CD14-positive monocyte (primary cell): ENCODE measurements at regions not wholly inside any gene's neighbourhood (a gene's known extent, or its start where the extent isn't known, plus 50 kb on each side); places are given as distances from the start of the nearest gene placed in this dataset.

Experiments used
- DNase-seq, 3 donors: peaks; one replicate each; pipeline ENCODE4 v3.0.0-alpha.2; 2011 to 2022
- H2AFZ ChIP-seq: 2 replicates; pipeline ENCODE4 v1.6.0; 2012; ENCODE audit warnings: mild to moderate bottlenecking, low read depth, low read length, inconsistent platforms; ENCODE audit not compliant: insufficient read depth, poor library complexity, severe bottlenecking
- H3K27ac ChIP-seq, 2 donors: 1 replicate in 1 of 2; 2 replicates in 1 of 2; pipeline ENCODE4 v1.5.1; 2012 to 2013; ENCODE audit warnings: low read length in 2 of 2, control low read depth in 1 of 2, inconsistent platforms in 1 of 2, low read depth in 1 of 2, mild to moderate bottlenecking in 1 of 2
- H3K27me3 ChIP-seq, 2 donors: one replicate each; pipeline versions ENCODE4 v1.6.0 to v1.6.1; 2011 to 2013; ENCODE audit warnings: low read length in 2 of 2; ENCODE audit not compliant: control insufficient read depth in 2 of 2, insufficient read depth in 2 of 2
- H3K36me3 ChIP-seq, 2 donors: replicated peaks in 1 of 2; 1 replicate in 1 of 2; 2 replicates in 1 of 2; pipeline versions ENCODE4 v1.5.1 to v1.6.1; 2012 to 2013; ENCODE audit warnings: low read length in 2 of 2, control low read depth in 1 of 2, inconsistent platforms in 1 of 2, mild to moderate bottlenecking in 1 of 2; ENCODE audit not compliant: insufficient read depth in 2 of 2, control insufficient read depth in 1 of 2
- H3K4me1 ChIP-seq, 2 donors: 1 replicate in 1 of 2; 2 replicates in 1 of 2; pipeline versions ENCODE4 v1.5.1 to v1.6.1; 2012 to 2013; ENCODE audit warnings: low read length in 2 of 2, control low read depth in 1 of 2, inconsistent platforms in 1 of 2, mild to moderate bottlenecking in 1 of 2, moderate library complexity in 1 of 2; ENCODE audit not compliant: insufficient read depth in 2 of 2, control insufficient read depth in 1 of 2
- H3K4me2 ChIP-seq: replicated peaks from 2 replicates; pipeline ENCODE3; 2012; ENCODE audit warnings: low read length, moderate library complexity, mild to moderate bottlenecking; ENCODE audit not compliant: poor library complexity, severe bottlenecking; ENCODE audit errors: extremely low read depth
- H3K4me3 ChIP-seq, 3 experiments: fragments of 200-600 bp in 1 of 3; sonication (generic) in 1 of 3; replicated peaks in 1 of 3; 1 replicate in 2 of 3; 2 replicates in 1 of 3; pipeline ENCODE4 v1.5.1; 2011 to 2013; ENCODE audit warnings: low read length in 3 of 3, mild to moderate bottlenecking in 3 of 3, control low read depth in 2 of 3, low read depth in 2 of 3, inconsistent platforms in 1 of 3, moderate library complexity in 1 of 3
- H3K79me2 ChIP-seq: 2 replicates; pipeline ENCODE4 v1.6.0; 2012; ENCODE audit warnings: mild to moderate bottlenecking, control low read depth, inconsistent platforms, low read length, moderate library complexity; ENCODE audit not compliant: insufficient read depth
- H3K9ac ChIP-seq: 2 replicates; pipeline ENCODE4 v1.6.0; 2017; ENCODE audit warnings: low read length, mild to moderate bottlenecking; ENCODE audit not compliant: insufficient read depth, poor library complexity, severe bottlenecking
- H3K9me3 ChIP-seq, 2 donors: replicated peaks in 1 of 2; 1 replicate in 1 of 2; 2 replicates in 1 of 2; pipeline versions ENCODE4 v1.5.1 to v1.6.1; 2012 to 2013; ENCODE audit warnings: low read length in 2 of 2, control low read depth in 1 of 2; ENCODE audit not compliant: control insufficient read depth in 1 of 2, insufficient read depth in 1 of 2
- H4K20me1 ChIP-seq: 2 replicates; pipeline ENCODE4 v1.6.0; 2012; ENCODE audit warnings: mild to moderate bottlenecking, low read length, control low read depth, moderate library complexity; ENCODE audit not compliant: insufficient read depth
- H3K27ac Mint-ChIP-seq, 7 donors: one replicate each; pipeline ENCODE4 v1.8.0; 2020; ENCODE audit warnings: mild to moderate bottlenecking in 7 of 7, mixed read lengths in 7 of 7, moderate library complexity in 6 of 7, inconsistent platforms in 2 of 7
- H3K27me3 Mint-ChIP-seq, 3 donors: one replicate each; pipeline ENCODE4 v1.8.0; 2021 to 2022; ENCODE audit warnings: low read depth in 3 of 3, mild to moderate bottlenecking in 3 of 3, mixed read lengths in 3 of 3, moderate library complexity in 3 of 3, inconsistent platforms in 1 of 3
- H3K36me3 Mint-ChIP-seq, 2 donors: one replicate each; pipeline ENCODE4 v1.8.0; 2020; ENCODE audit warnings: mixed read lengths in 2 of 2, inconsistent platforms in 1 of 2, mild to moderate bottlenecking in 1 of 2
- H3K4me1 Mint-ChIP-seq: one replicate; pipeline ENCODE4 v1.8.0; 2020; ENCODE audit warnings: mild to moderate bottlenecking, mixed read lengths
- H3K4me3 Mint-ChIP-seq, 2 donors: one replicate each; pipeline ENCODE4 v1.8.0; 2020; ENCODE audit warnings: mild to moderate bottlenecking in 2 of 2, mixed read lengths in 2 of 2, moderate library complexity in 1 of 2
- H3K9me3 Mint-ChIP-seq, 7 donors: one replicate each; pipeline ENCODE4 v1.8.0; 2020 to 2022; ENCODE audit warnings: mixed read lengths in 7 of 7, mild to moderate bottlenecking in 6 of 7, moderate library complexity in 6 of 7, inconsistent platforms in 2 of 7
- WGBS: methylation state at CpG from one replicate; pipeline ENCODE4 v1.1.5; 2013; ENCODE audit warnings: missing lambda C conversion rate; ENCODE audit not compliant: insufficient coverage; 5-methylcytosine and 5-hydroxymethylcytosine counted together
- intact Hi-C, 2 donors: fragments of 100-400 bp; cut with micrococcal nuclease; formaldehyde crosslinking; loops; one replicate each; pipeline versions ENCODE4 v1.15.0 to v1.15.1; 2023
- TF ChIP-seq, protein P1 (sequence below): fragments of 200-600 bp; IDR thresholded peaks from one replicate; pipeline ENCODE4 v1.8.0; 2022; ENCODE audit warnings: antibody characterized with exemption, mild to moderate bottlenecking

DNA sequence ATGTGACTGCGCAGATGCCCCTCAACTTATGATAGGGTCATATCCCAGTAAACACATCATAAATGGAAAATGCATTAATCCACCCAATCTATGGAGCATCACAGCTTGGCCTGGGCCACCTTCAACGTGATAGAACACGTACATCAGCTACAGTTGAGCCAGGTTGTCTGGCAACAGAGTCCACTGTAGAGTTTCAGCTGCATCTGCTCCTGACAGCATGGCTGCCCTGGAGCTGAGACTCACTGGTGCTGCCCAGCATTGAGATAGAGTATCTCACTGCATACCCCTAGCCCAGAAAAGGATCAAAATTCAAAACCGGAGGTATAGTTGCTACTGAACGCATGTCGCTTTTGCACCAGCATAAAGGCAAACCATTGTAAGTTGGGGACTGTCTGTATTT, 437.7 kb upstream of the MKI67 start:
- Mint-ChIP-seq H3K27me3 (peaks cover 2 to 5% (median 3%) of the 10 kb centered on the region in 3 donors), H3K9me3 (peaks cover 0 to 4% (median 2%) of the 10 kb centered on the region in 7 donors), H3K4me3 (no peak overlapping the region), H3K4me1 (no peaks in the 10 kb centered on the region), H3K36me3 (no peaks in the 10 kb centered on the region), H3K27ac (no peak overlapping the region)
- Histone ChIP-seq H3K27ac (no peak overlapping the region), H3K79me2 (no peaks in the 10 kb centered on the region), H3K4me2 (no peak overlapping the region), H3K4me1 (no peaks in the 10 kb centered on the region), H4K20me1 (no peaks in the 10 kb centered on the region), H3K9ac (no peak overlapping the region), H3K9me3 (peaks cover 0 to 6% of the 10 kb centered on the region in 2 donors), H3K27me3 (no peaks in the 10 kb centered on the region), H3K4me3 (no peak overlapping the region), H2AFZ (no peak overlapping the region), H3K36me3 (no peaks in the 10 kb centered on the region)
- 96% methylated on average over 6 of the region's 6 CpGs for WGBS
- no peak for DNase-seq
- TF ChIP-seq, protein P1, sequence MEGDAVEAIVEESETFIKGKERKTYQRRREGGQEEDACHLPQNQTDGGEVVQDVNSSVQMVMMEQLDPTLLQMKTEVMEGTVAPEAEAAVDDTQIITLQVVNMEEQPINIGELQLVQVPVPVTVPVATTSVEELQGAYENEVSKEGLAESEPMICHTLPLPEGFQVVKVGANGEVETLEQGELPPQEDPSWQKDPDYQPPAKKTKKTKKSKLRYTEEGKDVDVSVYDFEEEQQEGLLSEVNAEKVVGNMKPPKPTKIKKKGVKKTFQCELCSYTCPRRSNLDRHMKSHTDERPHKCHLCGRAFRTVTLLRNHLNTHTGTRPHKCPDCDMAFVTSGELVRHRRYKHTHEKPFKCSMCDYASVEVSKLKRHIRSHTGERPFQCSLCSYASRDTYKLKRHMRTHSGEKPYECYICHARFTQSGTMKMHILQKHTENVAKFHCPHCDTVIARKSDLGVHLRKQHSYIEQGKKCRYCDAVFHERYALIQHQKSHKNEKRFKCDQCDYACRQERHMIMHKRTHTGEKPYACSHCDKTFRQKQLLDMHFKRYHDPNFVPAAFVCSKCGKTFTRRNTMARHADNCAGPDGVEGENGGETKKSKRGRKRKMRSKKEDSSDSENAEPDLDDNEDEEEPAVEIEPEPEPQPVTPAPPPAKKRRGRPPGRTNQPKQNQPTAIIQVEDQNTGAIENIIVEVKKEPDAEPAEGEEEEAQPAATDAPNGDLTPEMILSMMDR: no peak
- intact Hi-C loops: no loop called here

DNA sequence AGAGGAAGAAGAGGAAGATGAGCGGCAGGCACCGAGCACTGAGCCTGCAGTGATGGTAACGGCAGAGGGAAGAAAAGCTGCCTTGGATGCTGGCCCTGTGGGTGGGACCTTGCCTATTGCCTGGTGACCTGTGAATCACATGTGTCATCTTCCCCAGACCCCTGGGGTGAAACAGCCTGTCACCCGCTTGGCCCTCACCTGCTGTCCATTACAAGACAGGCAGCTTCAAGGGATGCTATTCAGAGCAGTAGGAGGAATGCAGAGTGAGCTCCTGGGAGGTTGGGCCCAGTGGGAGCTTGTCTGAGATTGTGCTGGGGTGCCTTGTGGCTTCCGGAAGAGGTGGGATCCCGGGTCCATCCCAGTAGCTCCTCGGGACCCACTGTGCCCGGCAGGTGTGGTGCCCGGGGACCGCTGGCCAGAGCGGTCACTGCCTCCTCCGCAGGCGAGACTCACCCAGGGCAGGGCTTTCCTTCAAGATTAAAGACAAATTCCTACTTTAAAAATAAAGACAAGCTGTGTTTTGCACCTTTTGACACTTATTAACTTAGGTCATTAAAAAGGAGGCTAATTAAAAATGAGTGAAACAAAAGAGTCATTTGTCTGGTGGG, 440.2 kb upstream of the MKI67 start:
- H3K4me1 Mint-ChIP-seq: no peaks in the 10 kb centered on the region
- H3K27ac Mint-ChIP-seq: no peak overlapping the region
- WGBS: 67% methylated on average over 3 of the region's 13 CpGs
- H3K4me2 ChIP-seq: no peak overlapping the region
- H4K20me1 ChIP-seq: no peaks in the 10 kb centered on the region
- no peaks in the 10 kb centered on the region for H3K27me3 ChIP-seq
- H3K27me3 Mint-ChIP-seq: peaks cover 0 to 3% (median 0%) of the 10 kb centered on the region in 3 donors
- H3K79me2 ChIP-seq: no peaks in the 10 kb centered on the region
- DNase-seq: no peak
- H3K9ac ChIP-seq: no peak overlapping the region
- H3K9me3 Mint-ChIP-seq: peaks cover 0 to 4% (median 1%) of the 10 kb centered on the region in 7 donors
- no peak overlapping the region for H2AFZ ChIP-seq
- H3K36me3 ChIP-seq: no peaks in the 10 kb centered on the region
- TF ChIP-seq, protein P1: no peak
- H3K9me3 ChIP-seq: peaks cover 0 to 4% of the 10 kb centered on the region in 2 donors
- H3K27ac ChIP-seq: no peak overlapping the region
- H3K4me3 Mint-ChIP-seq: no peak overlapping the region
- no peaks in the 10 kb centered on the region for H3K36me3 Mint-ChIP-seq
- H3K4me3 ChIP-seq: no peak overlapping the region
- intact Hi-C loops: no loop called here
- H3K4me1 ChIP-seq: no peaks in the 10 kb centered on the region
